HepG2 (cell line): ENCODE measurements at regions not wholly inside any gene's neighbourhood (a gene's known extent, or its start where the extent isn't known, plus 50 kb on each side); places are given as distances from the start of the nearest gene placed in this dataset.
A peak's percentile ranks its signal among the peaks of the same experiment; 100 is the strongest.

Experiments
- ATAD3A ChIP-seq: sonication (generic); formaldehyde crosslinking; IDR thresholded peaks from 2 replicates; pipeline ENCODE4 v1.4.0; 2020; ENCODE audit warnings: missing genetic modification reagents
- CBFB ChIP-seq: sonication (generic); formaldehyde crosslinking; IDR thresholded peaks from 2 replicates; pipeline ENCODE4 v1.4.0; 2020; ENCODE audit warnings: missing genetic modification reagents
- KIAA2018 ChIP-seq: sonication (generic); formaldehyde crosslinking; IDR thresholded peaks from 2 replicates; pipeline ENCODE4 v1.5.0; 2020; ENCODE audit warnings: mild to moderate bottlenecking, missing genetic modification reagents, borderline replicate concordance
- LCORL ChIP-seq, 2 experiments: fragments of 450-650 bp in 1 of 2; sonication (generic) in 1 of 2; formaldehyde crosslinking in 1 of 2; IDR thresholded peaks; 2 replicates each; pipeline versions ENCODE4 v1.5.0 to v1.6.1; 2017 to 2020; ENCODE audit warnings: antibody characterized with exemption in 1 of 2, missing genetic modification reagents in 1 of 2
- NCOA5 ChIP-seq: sonication (generic); formaldehyde crosslinking; IDR thresholded peaks from 2 replicates; pipeline ENCODE4 v1.4.0; 2020; ENCODE audit warnings: missing genetic modification reagents
- PATZ1 ChIP-seq: sonication (generic); formaldehyde crosslinking; IDR thresholded peaks from 2 replicates; pipeline ENCODE4 v1.4.0; 2020; ENCODE audit warnings: missing genetic modification reagents
- POLR2A ChIP-seq, 2 experiments: IDR thresholded peaks; 2 replicates each; pipeline ENCODE4 v1.6.1; 2011; ENCODE audit warnings: low read depth in 2 of 2, low read length in 2 of 2, mild to moderate bottlenecking in 1 of 2, moderate library complexity in 1 of 2; ENCODE audit not compliant: insufficient read depth in 1 of 2
- REL ChIP-seq: sonication (generic); formaldehyde crosslinking; conservative IDR thresholded peaks from 2 replicates; pipeline ENCODE4 v1.8.0; 2022; ENCODE audit warnings: mild to moderate bottlenecking, missing genetic modification reagents, moderate library complexity
- SRF ChIP-seq: IDR thresholded peaks from 2 replicates; pipeline ENCODE4 v1.6.1; 2011; ENCODE audit warnings: mild to moderate bottlenecking, low read depth, low read length, moderate library complexity
- ZBTB8A ChIP-seq: sonication (generic); formaldehyde crosslinking; IDR thresholded peaks from 2 replicates; pipeline ENCODE4 v1.4.0; 2020; ENCODE audit warnings: mild to moderate bottlenecking, low read depth, missing genetic modification reagents, borderline replicate concordance
- ZFYVE20 ChIP-seq: sonication (generic); formaldehyde crosslinking; IDR thresholded peaks from 2 replicates; pipeline ENCODE4 v1.8.0; 2023; ENCODE audit warnings: low read depth, mild to moderate bottlenecking, moderate library complexity, missing genetic modification reagents, borderline replicate concordance
- ZMAT5 ChIP-seq: sonication (generic); formaldehyde crosslinking; IDR thresholded peaks from 2 replicates; pipeline ENCODE4 v1.5.0; 2020; ENCODE audit warnings: mild to moderate bottlenecking, low read depth, missing genetic modification reagents, borderline replicate concordance
- ZNF468 ChIP-seq: sonication (generic); formaldehyde crosslinking; IDR thresholded peaks from 2 replicates; pipeline ENCODE4 v1.8.0; 2022; ENCODE audit warnings: mild to moderate bottlenecking, moderate library complexity, missing genetic modification reagents
- ZNF609 ChIP-seq: sonication (generic); formaldehyde crosslinking; IDR thresholded peaks from 2 replicates; pipeline ENCODE4 v1.4.0; 2020; ENCODE audit warnings: mild to moderate bottlenecking, missing genetic modification reagents, borderline replicate concordance
- ZNF878 ChIP-seq: sonication (generic); formaldehyde crosslinking; IDR thresholded peaks from 2 replicates; pipeline ENCODE4 v1.8.1; 2023; ENCODE audit warnings: mild to moderate bottlenecking, missing genetic modification reagents, moderate library complexity

- TF ChIP-seq KIAA2018 (CRISPR knock-in tag): no peak
- TF ChIP-seq ATAD3A (CRISPR knock-in tag): no peak
- TF ChIP-seq LCORL (IDR thresholded peaks at IDR 0.05): no peak
- TF ChIP-seq LCORL (CRISPR knock-in tag; IDR thresholded peaks at IDR 0.05): no peak
- no peak for TF ChIP-seq PATZ1
- TF ChIP-seq POLR2A (IDR thresholded peaks at IDR 0.05; ENCODE audit: insufficient read depth in 1 of 2, low read depth in 2 of 2, low read length in 2 of 2): no peak
- TF ChIP-seq ZMAT5 (CRISPR knock-in tag): no peak
- 0 out of 2 replicates have a peak, but pooled peaks have one; percentile 36 for TF ChIP-seq SRF
- TF ChIP-seq ZBTB8A (CRISPR knock-in tag): no peak
- peak; percentile 76; the same call in 1 of the 2 replicates for TF ChIP-seq ZNF609 (CRISPR knock-in tag)
- no peak for TF ChIP-seq NCOA5 (CRISPR knock-in tag)
- TF ChIP-seq REL (CRISPR knock-in tag): no peak
- TF ChIP-seq ZFYVE20 (CRISPR knock-in tag): no peak
- TF ChIP-seq ZNF468: no peak
- no peak for TF ChIP-seq CBFB (CRISPR knock-in tag)
- no peak for TF ChIP-seq ZNF878 (CRISPR knock-in tag)
These were observed 276.6 kb downstream of the SHQ1 start (continued) for GRCh38 chr3:72571638-72572114.
